HepG2 (cell line): ENCODE measurements at regions not wholly inside any gene's neighbourhood (a gene's known extent, or its start where the extent isn't known, plus 50 kb on each side); places are given as distances from the start of the nearest gene placed in this dataset.

Experiments used
- CHCHD3 ChIP-seq: sonication (generic); formaldehyde crosslinking; IDR thresholded peaks from 2 replicates; pipeline ENCODE4 v1.8.0; 2022; ENCODE audit warnings: mild to moderate bottlenecking, missing genetic modification reagents, moderate library complexity
- FLYWCH1 ChIP-seq: sonication (generic); formaldehyde crosslinking; IDR thresholded peaks from 2 replicates; pipeline ENCODE4 v1.8.1; 2023; ENCODE audit warnings: mild to moderate bottlenecking, missing genetic modification reagents
- HDAC2 ChIP-seq: sonication (generic); formaldehyde crosslinking; IDR thresholded peaks from 2 replicates; pipeline ENCODE4 v1.4.0; 2020; ENCODE audit warnings: missing genetic modification reagents
- KAT7 ChIP-seq: IDR thresholded peaks from 2 replicates; pipeline ENCODE4 v1.6.1; 2018; ENCODE audit warnings: borderline replicate concordance, missing compliant biosample characterization
- PLRG1 ChIP-seq: fragments of 450-650 bp; conservative IDR thresholded peaks from 2 replicates; pipeline ENCODE4 v1.6.1; 2016
- PRPF4 ChIP-seq: fragments of 200-400 bp; formaldehyde crosslinking; IDR thresholded peaks from 2 replicates; pipeline ENCODE4 v1.6.1; 2016; ENCODE audit warnings: low read length, low read depth; ENCODE audit not compliant: poor library complexity, severe bottlenecking
- RFXANK ChIP-seq: IDR thresholded peaks from 2 replicates; pipeline ENCODE4 v1.6.1; 2016
- RXRA ChIP-seq: sonication (generic); formaldehyde crosslinking; IDR thresholded peaks from 2 replicates; pipeline ENCODE4 v1.5.1; 2020; ENCODE audit warnings: missing genetic modification reagents
- TMF1 ChIP-seq: sonication (generic); formaldehyde crosslinking; IDR thresholded peaks from 2 replicates; pipeline ENCODE4 v1.8.1; 2022; ENCODE audit warnings: low read depth, missing genetic modification reagents
- ZBTB7B ChIP-seq: sonication (generic); formaldehyde crosslinking; IDR thresholded peaks from 2 replicates; pipeline ENCODE4 v1.4.0; 2020; ENCODE audit warnings: missing genetic modification reagents
- ZFP41 ChIP-seq: sonication (generic); formaldehyde crosslinking; IDR thresholded peaks from 2 replicates; pipeline ENCODE4 v1.4.0; 2020; ENCODE audit warnings: mild to moderate bottlenecking, missing genetic modification reagents, borderline replicate concordance
- ZIK1 ChIP-seq: sonication (generic); formaldehyde crosslinking; IDR thresholded peaks from 2 replicates; pipeline ENCODE4 v1.5.0; 2020; ENCODE audit warnings: mild to moderate bottlenecking, low read depth, missing genetic modification reagents, borderline replicate concordance
- ZNF143 ChIP-seq: sonication (generic); formaldehyde crosslinking; IDR thresholded peaks from 2 replicates; pipeline ENCODE4 v1.4.0; 2020; ENCODE audit warnings: missing genetic modification reagents
- ZNF3 ChIP-seq: IDR thresholded peaks from 2 replicates; pipeline ENCODE4 v1.7.0; 2017; ENCODE audit warnings: inconsistent platforms
- ZNF660 ChIP-seq: sonication (generic); formaldehyde crosslinking; IDR thresholded peaks from 2 replicates; pipeline ENCODE4 v1.5.1; 2020; ENCODE audit warnings: mild to moderate bottlenecking, low read depth, missing genetic modification reagents, borderline replicate concordance
- ZNF674 ChIP-seq: sonication (generic); formaldehyde crosslinking; IDR thresholded peaks from 2 replicates; pipeline ENCODE4 v1.5.0; 2020; ENCODE audit warnings: low read depth, mild to moderate bottlenecking, missing genetic modification reagents
- ZNF768 ChIP-seq: sonication (generic); formaldehyde crosslinking; IDR thresholded peaks from 2 replicates; pipeline ENCODE4 v1.4.0; 2020; ENCODE audit warnings: missing genetic modification reagents
- ZNF878 ChIP-seq: sonication (generic); formaldehyde crosslinking; IDR thresholded peaks from 2 replicates; pipeline ENCODE4 v1.8.1; 2023; ENCODE audit warnings: mild to moderate bottlenecking, missing genetic modification reagents, moderate library complexity
- TF ChIP-seq, protein P1 (sequence below): sonication (generic); formaldehyde crosslinking; IDR thresholded peaks from 2 replicates; pipeline ENCODE4 v1.4.0; 2020; ENCODE audit warnings: missing genetic modification reagents
- TF ChIP-seq, protein P2 (sequence below): sonication (generic); formaldehyde crosslinking; IDR thresholded peaks from 2 replicates; pipeline ENCODE4 v1.9.0; 2021; ENCODE audit warnings: missing genetic modification reagents, borderline replicate concordance
- TF ChIP-seq, protein P3 (sequence below): sonication (generic); formaldehyde crosslinking; IDR thresholded peaks from 2 replicates; pipeline ENCODE4 v1.8.1; 2023; ENCODE audit warnings: mild to moderate bottlenecking, inconsistent platforms, moderate library complexity, missing genetic modification reagents, borderline replicate concordance
- TF ChIP-seq, protein P4 (sequence below): sonication (generic); formaldehyde crosslinking; conservative IDR thresholded peaks from 2 replicates; pipeline ENCODE4 v1.4.0; 2020; ENCODE audit warnings: missing genetic modification reagents
- TF ChIP-seq, protein P5 (sequence below): sonication (generic); formaldehyde crosslinking; IDR thresholded peaks from 2 replicates; pipeline ENCODE4 v1.4.0; 2020; ENCODE audit warnings: missing genetic modification reagents

DNA sequence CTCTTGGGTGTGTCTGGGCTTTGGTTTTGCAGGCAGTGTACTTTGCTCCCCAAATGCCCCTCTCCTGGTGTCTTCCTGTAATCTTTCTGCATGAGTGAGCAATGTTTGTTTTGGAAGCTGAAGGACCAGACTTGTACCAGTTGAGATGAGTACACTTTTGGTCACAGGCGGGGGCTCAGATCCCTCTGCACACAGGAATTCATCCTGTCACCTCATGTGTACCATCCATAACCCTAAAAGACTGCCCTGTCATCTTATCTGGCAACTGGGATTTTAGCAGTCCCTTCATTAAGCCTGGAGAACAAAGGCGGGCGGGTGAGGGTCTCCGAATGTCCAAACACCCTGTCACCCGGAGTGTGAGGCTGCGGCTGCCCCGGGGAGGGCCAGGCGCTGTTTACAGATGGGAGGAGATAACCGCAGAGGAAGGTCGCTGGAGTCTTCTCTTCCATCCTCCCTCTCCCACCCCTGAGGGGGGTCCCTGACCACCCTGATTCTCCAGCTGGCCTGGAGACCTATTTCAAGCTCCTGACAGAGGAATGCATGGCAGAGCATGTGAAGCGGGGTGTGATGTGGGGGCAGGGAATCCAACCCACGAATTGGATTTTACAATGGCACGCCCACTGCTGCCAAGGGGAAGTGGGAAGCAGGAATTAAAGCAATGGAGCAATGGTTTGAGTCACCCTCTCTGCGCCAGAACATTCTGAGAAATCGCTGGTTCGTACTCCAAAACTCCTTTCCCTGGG is 158.2 kb upstream of the MYCN start (continued):
- TF ChIP-seq, protein P1, sequence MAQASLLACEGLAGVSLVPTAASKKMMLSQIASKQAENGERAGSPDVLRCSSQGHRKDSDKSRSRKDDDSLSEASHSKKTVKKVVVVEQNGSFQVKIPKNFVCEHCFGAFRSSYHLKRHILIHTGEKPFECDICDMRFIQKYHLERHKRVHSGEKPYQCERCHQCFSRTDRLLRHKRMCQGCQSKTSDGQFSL (CRISPR knock-in tag) = no peak
- TF ChIP-seq, protein P2, sequence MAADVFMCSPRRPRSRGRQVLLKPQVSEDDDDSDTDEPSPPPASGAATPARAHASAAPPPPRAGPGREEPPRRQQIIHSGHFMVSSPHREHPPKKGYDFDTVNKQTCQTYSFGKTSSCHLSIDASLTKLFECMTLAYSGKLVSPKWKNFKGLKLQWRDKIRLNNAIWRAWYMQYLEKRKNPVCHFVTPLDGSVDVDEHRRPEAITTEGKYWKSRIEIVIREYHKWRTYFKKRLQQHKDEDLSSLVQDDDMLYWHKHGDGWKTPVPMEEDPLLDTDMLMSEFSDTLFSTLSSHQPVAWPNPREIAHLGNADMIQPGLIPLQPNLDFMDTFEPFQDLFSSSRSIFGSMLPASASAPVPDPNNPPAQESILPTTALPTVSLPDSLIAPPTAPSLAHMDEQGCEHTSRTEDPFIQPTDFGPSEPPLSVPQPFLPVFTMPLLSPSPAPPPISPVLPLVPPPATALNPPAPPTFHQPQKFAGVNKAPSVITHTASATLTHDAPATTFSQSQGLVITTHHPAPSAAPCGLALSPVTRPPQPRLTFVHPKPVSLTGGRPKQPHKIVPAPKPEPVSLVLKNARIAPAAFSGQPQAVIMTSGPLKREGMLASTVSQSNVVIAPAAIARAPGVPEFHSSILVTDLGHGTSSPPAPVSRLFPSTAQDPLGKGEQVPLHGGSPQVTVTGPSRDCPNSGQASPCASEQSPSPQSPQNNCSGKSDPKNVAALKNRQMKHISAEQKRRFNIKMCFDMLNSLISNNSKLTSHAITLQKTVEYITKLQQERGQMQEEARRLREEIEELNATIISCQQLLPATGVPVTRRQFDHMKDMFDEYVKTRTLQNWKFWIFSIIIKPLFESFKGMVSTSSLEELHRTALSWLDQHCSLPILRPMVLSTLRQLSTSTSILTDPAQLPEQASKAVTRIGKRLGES = no peak
- TF ChIP-seq ZNF878 (CRISPR knock-in tag) (no peak), KAT7 (no peak), ZBTB7B (peak; percentile 61; the same call in 1 of the 2 replicates), RFXANK (no peak), FLYWCH1 (CRISPR knock-in tag) (no peak), ZNF768 (no peak), ZNF143 (CRISPR knock-in tag) (no peak), PRPF4 (no peak), ZIK1 (CRISPR knock-in tag) (no peak), TMF1 (no peak), RXRA (CRISPR knock-in tag) (peak; percentile 61; the same call in 1 of the 2 replicates), ZNF660 (CRISPR knock-in tag) (no peak), ZFP41 (no peak), ZNF674 (CRISPR knock-in tag) (no peak), CHCHD3 (CRISPR knock-in tag) (no peak), HDAC2 (no peak), ZNF3 (CRISPR knock-in tag) (no peak), PLRG1 (no peak)
- TF ChIP-seq, protein P3, sequence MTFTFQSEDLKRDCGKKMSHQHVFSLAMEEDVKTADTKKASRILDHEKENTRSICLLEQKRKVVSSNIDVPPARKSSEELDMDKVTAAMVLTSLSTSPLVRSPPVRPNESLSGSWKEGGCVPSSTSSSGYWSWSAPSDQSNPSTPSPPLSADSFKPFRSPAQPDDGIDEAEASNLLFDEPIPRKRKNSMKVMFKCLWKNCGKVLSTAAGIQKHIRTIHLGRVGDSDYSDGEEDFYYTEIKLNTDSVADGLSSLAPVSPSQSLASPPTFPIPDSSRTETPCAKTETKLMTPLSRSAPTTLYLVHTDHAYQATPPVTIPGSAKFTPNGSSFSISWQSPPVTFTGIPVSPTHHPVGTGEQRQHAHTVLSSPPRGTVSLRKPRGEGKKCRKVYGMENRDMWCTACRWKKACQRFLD (CRISPR knock-in tag) = no peak
- TF ChIP-seq, protein P4, sequence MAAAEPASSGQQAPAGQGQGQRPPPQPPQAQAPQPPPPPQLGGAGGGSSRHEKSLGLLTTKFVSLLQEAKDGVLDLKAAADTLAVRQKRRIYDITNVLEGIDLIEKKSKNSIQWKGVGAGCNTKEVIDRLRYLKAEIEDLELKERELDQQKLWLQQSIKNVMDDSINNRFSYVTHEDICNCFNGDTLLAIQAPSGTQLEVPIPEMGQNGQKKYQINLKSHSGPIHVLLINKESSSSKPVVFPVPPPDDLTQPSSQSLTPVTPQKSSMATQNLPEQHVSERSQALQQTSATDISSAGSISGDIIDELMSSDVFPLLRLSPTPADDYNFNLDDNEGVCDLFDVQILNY (CRISPR knock-in tag) = no peak
- TF ChIP-seq, protein P5, sequence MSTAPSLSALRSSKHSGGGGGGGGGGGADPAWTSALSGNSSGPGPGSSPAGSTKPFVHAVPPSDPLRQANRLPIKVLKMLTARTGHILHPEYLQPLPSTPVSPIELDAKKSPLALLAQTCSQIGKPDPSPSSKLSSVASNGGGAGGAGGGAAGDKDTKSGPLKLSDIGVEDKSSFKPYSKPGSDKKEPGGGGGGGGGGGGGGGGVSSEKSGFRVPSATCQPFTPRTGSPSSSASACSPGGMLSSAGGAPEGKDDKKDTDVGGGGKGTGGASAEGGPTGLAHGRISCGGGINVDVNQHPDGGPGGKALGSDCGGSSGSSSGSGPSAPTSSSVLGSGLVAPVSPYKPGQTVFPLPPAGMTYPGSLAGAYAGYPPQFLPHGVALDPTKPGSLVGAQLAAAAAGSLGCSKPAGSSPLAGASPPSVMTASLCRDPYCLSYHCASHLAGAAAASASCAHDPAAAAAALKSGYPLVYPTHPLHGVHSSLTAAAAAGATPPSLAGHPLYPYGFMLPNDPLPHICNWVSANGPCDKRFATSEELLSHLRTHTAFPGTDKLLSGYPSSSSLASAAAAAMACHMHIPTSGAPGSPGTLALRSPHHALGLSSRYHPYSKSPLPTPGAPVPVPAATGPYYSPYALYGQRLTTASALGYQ (CRISPR knock-in tag) = 0 out of 2 replicates have a peak, but pooled peaks have one; percentile 51
